HG03159 (cell line): ENCODE measurements at regions not wholly inside any gene's neighbourhood (a gene's known extent, or its start where the extent isn't known, plus 50 kb on each side); places are given as distances from the start of the nearest gene placed in this dataset.
"Not testable (repeated sequence)": the region's sequence is repeated elsewhere in the genome, so short reads cannot be mapped to it uniquely, and the experiment has no call there.

Experiments
- ATAC-seq: cut with Tn5 transposase; IDR thresholded peaks from one replicate; pipeline ENCODE4 v1.9.1; 2021; ENCODE audit warnings: mild to moderate bottlenecking, moderate library complexity; ENCODE audit not compliant: unreplicated experiment

- ATAC-seq, result no peak
Observed at GRCh38 chr18:52140986-52141385, 199.0 kb upstream of the DCC start.

- ATAC-seq, result no peak
Observed at GRCh38 chr18:52150050-52150449, 189.9 kb upstream of the DCC start.

- no peak for ATAC-seq
Observed at GRCh38 chr18:52152036-52152435, 188.0 kb upstream of the DCC start.

GRCh38 chr18:52156166-52156565 is 183.8 kb upstream of the DCC start:
- ATAC-seq, result no peak

- no peak for ATAC-seq
Observed at GRCh38 chr18:52160636-52161035, 179.4 kb upstream of the DCC start.

GRCh38 chr18:52163478-52163877 is 176.5 kb upstream of the DCC start:
- no peak for ATAC-seq

- ATAC-seq, result not testable (repeated sequence)
Observed at GRCh38 chr18:52168131-52168530, 171.9 kb upstream of the DCC start.

- no peak for ATAC-seq
Observed at GRCh38 chr18:52174220-52174619, 165.8 kb upstream of the DCC start.

GRCh38 chr18:52175406-52175805 is 164.6 kb upstream of the DCC start:
- ATAC-seq, result no peak

- no peak for ATAC-seq
Observed at GRCh38 chr18:52183107-52183506, 156.9 kb upstream of the DCC start.

- ATAC-seq, result no peak
Observed at GRCh38 chr18:52190195-52190594, 149.8 kb upstream of the DCC start.

GRCh38 chr18:52190631-52191030 is 149.4 kb upstream of the DCC start:
- no peak for ATAC-seq

GRCh38 chr18:52200406-52200805 is 139.6 kb upstream of the DCC start:
- no peak for ATAC-seq

GRCh38 chr18:52200921-52201663 is 138.9 kb upstream of the DCC start:
- ATAC-seq, result no peak

GRCh38 chr18:52208646-52209045 is 131.4 kb upstream of the DCC start:
- ATAC-seq, result no peak

- ATAC-seq, result no peak
Observed at GRCh38 chr18:52216109-52216508, 123.9 kb upstream of the DCC start.

- ATAC-seq, result no peak
Observed at GRCh38 chr18:52216666-52217065, 123.3 kb upstream of the DCC start.

GRCh38 chr18:52219102-52219501 is 120.9 kb upstream of the DCC start:
- ATAC-seq, result no peak

- no peak for ATAC-seq
Observed at GRCh38 chr18:52220062-52220591, 119.9 kb upstream of the DCC start.

- ATAC-seq, result no peak
Observed at GRCh38 chr18:52222211-52222610, 117.8 kb upstream of the DCC start.

GRCh38 chr18:52227536-52227935 is 112.5 kb upstream of the DCC start:
- no peak for ATAC-seq

- no peak for ATAC-seq
Observed at GRCh38 chr18:52228166-52228565, 111.8 kb upstream of the DCC start.

GRCh38 chr18:52236131-52236530 is 103.9 kb upstream of the DCC start:
- ATAC-seq, result no peak
